Thyroid gland (tissue), 4 donors: ENCODE measurements at regions not wholly inside any gene's neighbourhood (a gene's known extent, or its start where the extent isn't known, plus 50 kb on each side); places are given as distances from the start of the nearest gene placed in this dataset.
"Not testable (repeated sequence)": the region's sequence is repeated elsewhere in the genome, so short reads cannot be mapped to it uniquely, and the experiment has no call there.

Experiments
- DNase-seq, 2 donors: peaks; one replicate each; pipeline ENCODE4 v3.0.0-alpha.2; 2019
- H3K27ac ChIP-seq, 3 donors: fragments of 200-600 bp; sonication (generic); 1 replicate in 2 of 3; 2 replicates in 1 of 3; pipeline ENCODE4 v1.5.1; 2016 to 2019; ENCODE audit warnings: mild to moderate bottlenecking in 1 of 3, moderate library complexity in 1 of 3
- H3K27me3 ChIP-seq: fragments of 200-600 bp; sonication (generic); one replicate; pipeline ENCODE4 v1.5.1; 2019
- H3K36me3 ChIP-seq, 2 donors: fragments of 200-600 bp; sonication (generic); one replicate each; pipeline ENCODE4 v1.5.1; 2016 to 2019
- H3K4me1 ChIP-seq, 2 donors: fragments of 200-600 bp; sonication (generic); one replicate each; pipeline ENCODE4 v1.5.1; 2017 to 2019
- H3K4me3 ChIP-seq, 3 donors: fragments of 200-600 bp; sonication (generic); replicated peaks in 1 of 3; 1 replicate in 2 of 3; 2 replicates in 1 of 3; pipeline ENCODE4 v1.5.1; 2016; ENCODE audit warnings: mild to moderate bottlenecking in 1 of 3
- H3K9me3 ChIP-seq: fragments of 200-600 bp; sonication (generic); one replicate; pipeline ENCODE4 v1.5.1; 2017
- CTCF ChIP-seq, 6 experiments: fragments of 200-600 bp in 3 of 6; fragments of 450-650 bp in 3 of 6; sonication (generic) in 3 of 6; IDR thresholded peaks; one replicate each; pipeline ENCODE4 v1.5.1; 2016 to 2019; ENCODE audit warnings: antibody characterized with exemption in 6 of 6, mild to moderate bottlenecking in 2 of 6, inconsistent platforms in 1 of 6, moderate library complexity in 1 of 6
- POLR2A ChIP-seq, 2 donors: fragments of 450-650 bp; IDR thresholded peaks; one replicate each; pipeline ENCODE4 v1.6.1; 2017; ENCODE audit warnings: antibody characterized with exemption in 2 of 2, mild to moderate bottlenecking in 2 of 2, moderate library complexity in 1 of 2
- WGBS, 2 donors: methylation state at CpG; one replicate each; pipeline ENCODE4 v1.1.5; 2017; 5-methylcytosine and 5-hydroxymethylcytosine counted together
- intact Hi-C: fragments of 100-400 bp; cut with DNase I; formaldehyde crosslinking; loops from one replicate; pipeline ENCODE4 v1.15.1; 2023

DNA sequence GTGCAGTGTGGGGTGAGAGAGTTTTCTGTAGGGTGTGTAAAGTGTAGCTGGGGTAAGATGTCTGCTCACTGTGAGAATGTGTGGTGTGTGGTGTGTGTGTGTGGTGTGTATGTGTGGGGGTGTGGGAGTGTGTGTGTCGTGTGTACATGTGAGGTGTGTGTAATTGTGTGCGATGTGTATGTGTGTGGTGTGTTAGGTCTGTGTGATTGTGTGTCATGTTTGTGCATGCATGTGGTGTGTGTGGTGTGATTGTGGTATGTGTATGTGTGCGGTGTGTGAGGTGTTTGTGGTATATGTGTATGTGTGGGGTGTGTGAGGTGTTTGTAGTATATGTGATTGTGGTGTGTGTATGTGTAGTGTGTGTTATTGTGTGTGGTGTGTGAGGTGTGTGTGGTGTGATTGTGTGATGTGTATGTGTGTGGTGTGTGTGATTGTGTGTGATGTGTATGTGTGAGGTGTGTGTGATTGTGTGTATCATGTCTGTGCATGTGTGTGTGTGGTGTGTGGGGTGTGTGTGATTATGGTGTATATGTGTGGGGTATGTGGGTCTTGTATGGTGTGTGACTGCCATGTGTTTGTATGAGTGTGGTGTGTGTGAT lies 241.7 kb upstream of the HDAC4 start:
- 78 to 96% methylated on average over 3 of the region's 3 CpGs for WGBS, 2 donors
- H3K4me1 ChIP-seq, result no peaks in the 10 kb centered on the region
- intact Hi-C loops, result no loop called here
- no peak overlapping the region for H3K4me3 ChIP-seq
- no peak for DNase-seq
- no peak overlapping the region for H3K27ac ChIP-seq
- H3K9me3 ChIP-seq, result no peaks in the 10 kb centered on the region
- TF ChIP-seq POLR2A (IDR thresholded peaks at IDR 0.05) (no peak), CTCF (IDR thresholded peaks at IDR 0.05) (no peak)
- H3K27me3 ChIP-seq, result no peaks in the 10 kb centered on the region
- H3K36me3 ChIP-seq, result no peaks in the 10 kb centered on the region

GRCh38 chr2:239641904-239642303 lies 241.1 kb upstream of the HDAC4 start:
- H3K36me3 ChIP-seq, H3K27me3 ChIP-seq, H3K9me3 ChIP-seq, intact Hi-C loops, H3K4me1 ChIP-seq, DNase-seq, H3K4me3 ChIP-seq, H3K27ac ChIP-seq: not testable (repeated sequence)
- WGBS, 2 donors, result 84 to 89% methylated on average over 11 of the region's 11 CpGs

DNA sequence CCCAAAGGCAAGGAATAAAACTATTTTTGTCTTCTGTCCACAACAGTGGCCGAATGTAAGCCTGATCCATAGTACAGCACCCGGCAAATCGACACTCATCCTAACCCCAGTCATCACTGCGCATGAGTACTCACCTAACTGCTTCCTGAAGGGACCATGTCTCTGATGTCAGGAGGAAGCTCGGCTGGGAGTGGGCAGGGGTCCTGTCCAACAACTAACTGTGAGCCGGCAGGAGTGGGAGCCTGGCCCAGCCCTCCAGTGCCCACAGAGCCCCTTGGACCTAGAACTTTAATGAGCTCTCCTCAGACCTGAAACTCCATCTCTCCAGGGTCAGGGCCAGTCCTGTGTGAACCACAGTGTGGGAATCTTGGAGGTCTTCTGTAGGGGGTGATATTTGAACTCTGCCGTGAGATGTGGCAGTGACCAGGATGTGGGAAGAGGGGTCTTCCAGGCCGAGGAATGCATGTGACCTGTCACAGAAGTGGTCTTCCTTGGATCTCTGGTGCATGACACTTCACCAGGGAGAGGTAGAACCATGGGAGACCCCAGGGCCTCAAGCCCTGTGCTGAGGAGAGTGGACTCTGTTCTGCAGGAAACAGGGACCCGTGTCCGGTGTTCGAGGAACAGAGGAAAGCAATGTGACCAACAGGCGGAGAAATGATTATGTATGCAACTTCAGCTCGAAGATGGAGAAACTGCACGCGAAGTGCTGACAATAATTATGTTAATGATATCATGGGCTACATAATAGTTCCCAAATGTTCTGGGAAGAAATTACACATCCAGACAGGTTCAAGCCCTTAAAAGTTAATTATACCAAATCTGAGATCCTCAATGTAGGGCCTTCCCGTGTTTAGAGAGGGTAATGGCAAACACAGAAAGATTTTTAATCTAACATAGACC lies 240.1 kb upstream of the HDAC4 start:
- 82 to 92% methylated on average over 16 of the region's 16 CpGs for WGBS, 2 donors
- Histone ChIP-seq H3K27ac (no peak overlapping the region), H3K9me3 (no peaks in the 10 kb centered on the region), H3K27me3 (no peaks in the 10 kb centered on the region), H3K36me3 (no peaks in the 10 kb centered on the region), H3K4me1 (no peaks in the 10 kb centered on the region), H3K4me3 (no peak overlapping the region)
- no peak for DNase-seq
- TF ChIP-seq CTCF (IDR thresholded peaks at IDR 0.05), result no peak
- intact Hi-C loops, result no loop called here

DNA sequence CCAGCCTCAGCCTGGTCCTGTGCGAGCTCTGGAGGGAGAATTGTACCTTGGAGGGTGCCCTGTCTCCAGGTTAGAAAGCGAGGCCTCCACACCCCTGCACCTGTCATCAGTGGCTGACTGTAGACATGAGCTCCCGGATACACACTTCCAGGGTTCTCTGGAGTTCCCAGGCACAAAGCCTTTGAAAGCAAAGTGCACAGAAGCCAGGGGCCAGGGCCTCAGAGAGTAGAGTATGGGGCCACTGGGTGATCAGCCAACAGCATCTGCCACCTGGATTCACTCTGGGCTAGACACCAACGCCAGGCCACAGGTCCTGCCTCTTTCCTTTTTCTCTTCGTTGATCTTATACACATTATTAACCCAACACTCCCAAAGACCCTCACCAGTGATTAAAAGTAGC lies 239.4 kb upstream of the HDAC4 start:
- 80 to 92% methylated on average over 5 of the region's 5 CpGs for WGBS, 2 donors
- TF ChIP-seq CTCF (IDR thresholded peaks at IDR 0.05) (no peak), POLR2A (IDR thresholded peaks at IDR 0.05) (no peak)
- no peak for DNase-seq
- no peaks in the 10 kb centered on the region for H3K9me3 ChIP-seq
- no peaks in the 10 kb centered on the region for H3K36me3 ChIP-seq
- no peaks in the 10 kb centered on the region for H3K27me3 ChIP-seq
- intact Hi-C loops, result no loop called here
- no peak overlapping the region for H3K4me3 ChIP-seq
- H3K4me1 ChIP-seq, result no peaks in the 10 kb centered on the region
- H3K27ac ChIP-seq, result no peak overlapping the region

GRCh38 chr2:239639421-239640185 lies 238.8 kb upstream of the HDAC4 start:
- no peaks in the 10 kb centered on the region for H3K27me3 ChIP-seq
- WGBS, 2 donors, result 88 to 92% methylated on average over 5 of the region's 5 CpGs
- DNase-seq, result no peak
- no peaks in the 10 kb centered on the region for H3K9me3 ChIP-seq
- intact Hi-C loops, result no loop called here
- no peaks in the 10 kb centered on the region for H3K4me1 ChIP-seq
- H3K36me3 ChIP-seq, result no peaks in the 10 kb centered on the region
- H3K4me3 ChIP-seq, result no peak overlapping the region
- no peak for TF ChIP-seq CTCF (IDR thresholded peaks at IDR 0.05)
- no peak for TF ChIP-seq POLR2A (IDR thresholded peaks at IDR 0.05)
- no peak overlapping the region for H3K27ac ChIP-seq
